ENCODE measurements at regions not wholly inside any gene's neighbourhood (a gene's known extent, or its start where the extent isn't known, plus 50 kb on each side); places are given as distances from the start of the nearest gene placed in this dataset.

DNA sequence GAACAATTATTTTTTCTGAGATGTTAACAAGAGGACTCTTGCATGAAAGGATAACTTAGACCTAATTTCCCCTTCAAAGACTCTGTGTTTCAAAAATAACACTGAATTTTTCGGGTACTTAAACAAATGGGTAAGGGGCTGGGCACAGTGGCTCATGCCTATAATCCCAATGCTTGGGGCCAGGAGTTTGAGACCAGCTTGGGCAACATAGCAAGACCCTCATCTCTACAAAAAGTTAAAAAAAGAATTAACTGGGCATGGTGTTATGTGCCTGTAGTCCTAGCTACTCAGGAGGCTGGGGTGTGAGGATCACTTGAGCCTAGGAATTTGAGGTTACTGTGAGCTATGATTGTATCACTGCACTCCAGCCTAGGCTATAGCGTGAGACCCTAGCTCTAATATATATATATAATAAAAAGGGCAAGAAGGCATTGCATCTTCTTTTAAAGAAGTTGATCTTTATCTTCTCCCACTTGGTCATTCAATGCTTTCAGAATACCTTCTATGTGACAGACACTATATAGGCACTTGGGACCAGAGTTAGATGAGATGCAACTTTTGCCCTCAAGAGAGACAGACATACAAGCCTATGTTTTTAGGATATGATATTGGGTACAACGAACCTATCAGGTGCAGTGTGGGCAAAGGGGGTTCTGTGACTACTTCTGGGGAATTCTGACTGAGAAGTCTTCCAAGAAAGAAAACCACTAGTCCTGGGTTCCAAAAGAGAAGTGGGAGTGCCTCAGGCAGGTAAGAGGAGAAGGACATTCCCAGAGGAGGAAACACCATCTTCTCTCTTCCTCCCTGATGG lies 120.0 kb downstream of the MYCN start:
- no peak overlapping the region for H3K4me3 ChIP-seq (ENCODE audit: low read length)
- TF ChIP-seq, protein P1, sequence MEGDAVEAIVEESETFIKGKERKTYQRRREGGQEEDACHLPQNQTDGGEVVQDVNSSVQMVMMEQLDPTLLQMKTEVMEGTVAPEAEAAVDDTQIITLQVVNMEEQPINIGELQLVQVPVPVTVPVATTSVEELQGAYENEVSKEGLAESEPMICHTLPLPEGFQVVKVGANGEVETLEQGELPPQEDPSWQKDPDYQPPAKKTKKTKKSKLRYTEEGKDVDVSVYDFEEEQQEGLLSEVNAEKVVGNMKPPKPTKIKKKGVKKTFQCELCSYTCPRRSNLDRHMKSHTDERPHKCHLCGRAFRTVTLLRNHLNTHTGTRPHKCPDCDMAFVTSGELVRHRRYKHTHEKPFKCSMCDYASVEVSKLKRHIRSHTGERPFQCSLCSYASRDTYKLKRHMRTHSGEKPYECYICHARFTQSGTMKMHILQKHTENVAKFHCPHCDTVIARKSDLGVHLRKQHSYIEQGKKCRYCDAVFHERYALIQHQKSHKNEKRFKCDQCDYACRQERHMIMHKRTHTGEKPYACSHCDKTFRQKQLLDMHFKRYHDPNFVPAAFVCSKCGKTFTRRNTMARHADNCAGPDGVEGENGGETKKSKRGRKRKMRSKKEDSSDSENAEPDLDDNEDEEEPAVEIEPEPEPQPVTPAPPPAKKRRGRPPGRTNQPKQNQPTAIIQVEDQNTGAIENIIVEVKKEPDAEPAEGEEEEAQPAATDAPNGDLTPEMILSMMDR (IDR thresholded peaks at IDR 0.05; ENCODE audit: insufficient read depth, low read depth, low read length, missing control alignments): no peak
- no peak for DNase-seq (ENCODE audit: low read depth)

DNA sequence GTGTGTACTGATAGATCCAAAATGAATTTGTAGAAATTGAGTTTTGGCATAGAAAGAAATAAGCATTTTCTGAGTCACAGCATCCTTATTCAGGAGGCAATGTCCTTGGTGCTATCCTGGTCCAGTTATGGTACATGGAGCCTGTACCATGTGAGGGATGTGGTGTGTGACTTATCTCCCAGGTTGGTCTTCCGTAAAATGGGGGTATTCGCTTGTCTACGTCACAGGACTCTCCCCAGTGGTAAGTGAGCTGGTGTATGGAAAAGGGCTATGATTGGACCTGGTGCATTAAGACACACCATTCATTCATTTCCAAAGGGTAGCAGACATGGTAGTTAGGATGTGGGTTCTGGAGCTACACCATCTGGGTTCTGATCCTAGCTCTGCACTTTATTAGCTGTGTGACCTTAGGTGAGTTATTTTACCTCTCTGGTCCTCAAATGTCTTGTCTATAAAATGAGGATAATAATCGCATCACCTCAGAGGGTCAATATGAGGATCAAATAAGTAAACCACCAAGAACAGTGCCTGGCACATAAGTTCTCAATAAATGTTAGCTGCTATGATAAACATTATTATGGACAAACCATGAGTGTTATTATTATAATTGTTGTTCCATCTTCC lies 119.2 kb downstream of the MYCN start:
- DNase-seq (ENCODE audit: low read depth): no peak
- TF ChIP-seq, protein P1 (IDR thresholded peaks at IDR 0.05; ENCODE audit: insufficient read depth, low read depth, low read length, missing control alignments): no peak

DNA sequence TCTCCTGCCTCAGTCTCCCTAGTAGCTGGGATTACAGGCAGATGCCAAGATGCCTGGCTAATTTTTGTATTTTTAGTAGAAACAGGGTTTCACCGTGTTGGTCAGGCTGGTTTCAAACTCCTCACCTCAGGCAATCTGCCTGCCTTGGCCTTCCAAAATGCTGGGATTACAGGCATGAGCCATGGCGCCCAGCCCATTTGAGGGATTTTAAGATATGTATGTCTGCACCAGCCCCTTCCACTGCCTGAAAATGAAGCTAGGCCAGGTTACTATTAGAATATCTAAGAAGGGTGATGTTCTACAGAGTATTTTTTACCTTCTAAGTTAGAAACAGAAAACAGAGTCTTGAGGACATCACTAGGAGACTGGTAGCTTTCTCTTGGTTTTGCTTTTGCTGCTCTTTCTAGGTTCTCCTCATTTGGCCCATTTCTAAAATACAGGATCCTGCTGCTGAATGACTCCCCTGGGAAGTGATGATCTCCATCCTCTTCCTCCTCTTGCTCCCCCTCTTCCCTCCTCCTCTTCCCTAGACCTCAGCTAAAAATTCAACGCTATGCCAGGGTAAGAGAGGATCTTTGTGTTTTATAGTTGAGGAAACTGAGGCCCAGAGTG lies 118.5 kb downstream of the MYCN start:
- H3K4me3 ChIP-seq (ENCODE audit: low read length): no peak overlapping the region

More for the DNA sequence above, 119.2 kb downstream of the MYCN start:
- no peak overlapping the region for H3K4me3 ChIP-seq (ENCODE audit: low read length)

DNA sequence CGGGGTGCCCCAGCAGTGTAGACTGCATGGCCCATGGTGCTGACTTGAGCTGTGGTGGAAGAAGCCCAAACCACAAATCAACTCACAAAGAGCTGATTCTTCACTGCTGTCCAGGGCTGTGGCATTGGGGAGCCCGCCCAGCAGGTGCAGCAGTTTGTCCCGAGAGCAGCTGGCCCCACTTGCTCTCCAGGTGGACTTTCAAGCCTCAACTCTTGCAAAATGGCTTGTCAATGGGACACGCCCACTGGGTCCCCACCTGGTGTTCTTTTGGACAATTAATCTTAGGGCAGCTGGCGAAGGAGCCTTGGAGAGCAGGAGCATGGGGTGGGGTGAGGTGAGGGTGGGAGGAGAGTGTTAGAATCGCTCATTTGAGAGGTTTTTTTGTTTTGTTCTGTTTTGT lies 117.9 kb downstream of the MYCN start:
- no peak overlapping the region for H3K4me3 ChIP-seq (ENCODE audit: low read length)
- DNase-seq (ENCODE audit: low read depth): no peak
- TF ChIP-seq, protein P1 (IDR thresholded peaks at IDR 0.05; ENCODE audit: insufficient read depth, low read depth, low read length, missing control alignments): no peak

More for the DNA sequence above, 118.5 kb downstream of the MYCN start:
- TF ChIP-seq, protein P1 (IDR thresholded peaks at IDR 0.05; ENCODE audit: insufficient read depth, low read depth, low read length, missing control alignments): no peak
- no peak for DNase-seq (ENCODE audit: low read depth)

DNA sequence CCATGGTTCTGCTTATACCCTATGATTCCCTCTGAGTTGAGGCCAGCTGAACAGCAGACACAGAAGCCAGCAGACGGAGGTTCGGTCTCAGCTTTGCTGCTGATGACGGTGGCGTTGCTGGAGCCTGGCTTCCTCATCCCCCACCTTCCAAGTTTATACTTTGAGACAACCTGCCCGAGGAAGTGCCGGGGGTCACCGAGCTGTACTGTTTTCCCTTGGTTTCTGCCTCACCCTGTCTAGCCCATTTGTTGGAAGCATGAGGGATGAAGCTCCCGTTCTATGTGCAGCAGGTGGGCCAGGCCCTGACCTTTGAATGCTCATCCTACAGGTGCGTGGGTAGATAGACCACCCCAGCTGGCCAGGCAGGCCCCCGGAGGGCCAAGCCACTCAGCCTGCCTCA lies 117.3 kb downstream of the MYCN start:
- TF ChIP-seq, protein P1 (IDR thresholded peaks at IDR 0.05; ENCODE audit: insufficient read depth, low read depth, low read length, missing control alignments): no peak
- DNase-seq (ENCODE audit: low read depth): no peak
- no peak overlapping the region for H3K4me3 ChIP-seq (ENCODE audit: low read length)

DNA sequence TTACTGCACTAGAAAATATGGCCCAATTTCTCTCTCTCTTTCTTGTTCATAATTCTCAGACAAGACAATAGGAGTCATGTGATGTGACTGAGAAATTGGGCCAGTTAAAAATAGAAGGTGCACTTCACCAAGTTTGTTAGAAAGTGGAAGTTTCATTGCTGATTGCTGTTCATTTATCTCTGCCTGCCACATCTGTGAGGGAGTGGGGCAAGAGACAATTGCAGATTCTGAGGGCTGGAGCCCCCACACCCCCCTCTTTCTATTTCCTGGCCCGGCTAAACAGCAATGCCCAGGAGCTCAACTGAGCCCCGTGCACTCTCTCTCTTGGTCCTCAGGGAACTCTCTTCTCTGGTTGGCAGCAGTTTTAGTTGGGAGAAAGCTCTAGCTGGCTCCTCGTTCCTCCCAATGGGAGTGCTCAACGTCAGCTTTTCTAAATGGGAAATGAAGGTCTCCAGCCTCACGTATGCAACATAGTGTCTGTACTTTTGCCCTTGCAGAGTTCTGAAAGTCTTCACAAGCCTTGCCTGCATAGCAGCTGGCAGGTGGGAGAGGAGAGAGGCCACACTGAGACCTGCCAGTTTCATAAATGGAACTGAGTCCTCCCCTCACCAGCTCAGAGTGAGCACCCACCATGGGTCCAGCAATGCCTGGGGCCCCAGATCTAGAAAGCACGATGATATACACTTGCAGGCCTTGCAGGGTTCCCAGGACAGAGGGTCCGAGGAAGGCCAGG lies 115.7 kb downstream of the MYCN start:
- TF ChIP-seq, protein P1 (IDR thresholded peaks at IDR 0.05; ENCODE audit: insufficient read depth, low read depth, low read length, missing control alignments): no peak
- no peak overlapping the region for H3K4me3 ChIP-seq (ENCODE audit: low read length)

More for the DNA sequence above, 115.7 kb downstream of the MYCN start:
- DNase-seq (ENCODE audit: low read depth): no peak

All from epithelial cell of esophagus (primary cell).